ENCODE measurements at regions not wholly inside any gene's neighbourhood (a gene's known extent, or its start where the extent isn't known, plus 50 kb on each side); places are given as distances from the start of the nearest gene placed in this dataset.
"Not testable (repeated sequence)": the region's sequence is repeated elsewhere in the genome, so short reads cannot be mapped to it uniquely, and the experiment has no call there.

GRCh38 chr6:168255283-168255881 is 64.2 kb downstream of the DACT2 start:
- FAIRE-seq = no peak

- FAIRE-seq = no peak
Measured at GRCh38 chr6:168252267-168252666, 67.3 kb downstream of the DACT2 start.

GRCh38 chr6:168250250-168250649 is 69.3 kb downstream of the DACT2 start:
- no peak for FAIRE-seq

GRCh38 chr6:168249746-168250145 is 69.8 kb downstream of the DACT2 start:
- FAIRE-seq = no peak

DNA sequence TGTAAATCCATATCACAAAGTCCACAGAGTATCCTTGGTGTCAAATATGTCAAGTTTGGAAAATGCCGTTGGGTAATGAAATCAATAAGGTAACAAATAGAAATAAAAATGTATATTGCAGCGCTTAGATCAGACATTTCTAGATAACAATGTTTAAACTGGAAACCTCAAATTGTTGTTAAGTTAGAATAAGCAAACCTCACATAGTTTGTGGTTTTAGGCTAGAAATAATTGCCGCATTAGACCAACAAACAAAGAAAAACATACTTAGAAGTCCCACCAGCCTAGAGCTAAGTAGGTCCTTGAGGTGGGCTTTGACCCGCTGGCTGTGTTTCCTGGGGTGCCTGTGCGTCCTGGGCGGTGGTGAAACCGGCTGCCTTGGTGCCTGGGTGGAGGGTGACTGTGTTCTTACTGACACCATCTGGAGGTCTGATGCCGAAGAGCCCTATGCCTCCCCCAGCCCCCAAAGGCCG is 71.4 kb downstream of the DACT2 start:
- FAIRE-seq = no peak

DNA sequence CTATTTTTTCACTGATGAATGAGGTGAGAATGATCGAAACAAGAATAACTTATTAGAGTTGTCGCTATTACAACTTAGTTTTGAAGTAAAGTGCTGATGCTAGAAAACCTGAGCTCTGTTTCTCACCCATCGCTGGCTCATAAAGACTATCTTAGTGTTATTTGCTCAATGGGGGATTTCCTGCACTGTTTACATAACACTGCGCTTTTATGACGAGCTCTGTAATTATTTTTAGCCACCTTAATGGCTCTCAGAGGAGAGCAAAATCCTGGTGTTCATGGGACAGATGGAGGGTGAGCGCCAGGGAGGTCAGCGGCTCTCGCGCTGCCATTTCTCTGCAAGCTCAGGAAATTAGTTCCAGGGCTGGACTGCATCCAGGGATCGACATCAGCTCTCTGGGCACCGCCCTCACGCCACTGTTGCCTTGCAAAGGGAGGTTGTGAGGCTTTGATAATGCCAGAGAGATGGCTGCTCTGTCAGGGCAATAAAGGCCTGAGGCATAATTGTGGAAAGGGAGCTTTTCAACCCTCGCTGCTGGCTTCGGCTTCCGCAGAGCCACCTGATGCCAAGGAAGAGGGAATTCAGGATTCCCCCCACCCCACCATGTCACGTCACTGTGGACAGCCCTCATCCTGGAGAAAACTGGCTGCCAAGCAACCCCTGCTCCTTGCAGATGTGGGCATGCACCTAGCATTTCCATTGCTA is 72.0 kb downstream of the DACT2 start:
- peak; percentile 99 for FAIRE-seq

- no peak for FAIRE-seq
Measured at GRCh38 chr6:168244961-168245551, 74.5 kb downstream of the DACT2 start.

DNA sequence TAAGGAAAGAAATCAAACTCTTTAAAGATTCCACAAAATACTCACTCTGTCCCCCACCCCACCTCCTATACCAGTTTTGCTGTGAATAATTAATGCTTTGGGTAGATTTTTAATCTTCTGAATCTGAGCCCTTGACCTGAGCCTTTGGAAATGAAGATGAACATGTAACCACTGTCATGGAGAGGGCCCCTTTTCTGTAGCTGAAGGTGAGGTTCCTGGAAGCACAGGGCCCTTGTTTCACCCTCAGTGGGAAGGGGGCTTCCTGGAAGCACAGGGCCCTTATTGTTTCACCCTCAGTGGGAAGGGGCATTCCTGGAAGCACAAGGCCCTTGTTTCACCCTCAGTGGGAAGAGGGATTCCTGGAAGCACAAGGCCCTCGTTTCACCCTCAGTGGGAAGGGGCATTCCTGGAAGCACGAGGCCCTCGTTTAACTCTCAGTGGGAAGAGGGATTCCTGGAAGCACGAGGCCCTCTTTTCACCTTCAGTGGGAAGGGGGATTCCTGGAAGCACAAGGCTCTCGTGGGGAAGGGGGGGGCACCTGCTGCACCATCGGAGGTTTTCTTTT is 75.7 kb downstream of the DACT2 start:
- no peak for FAIRE-seq

GRCh38 chr6:168242940-168243225 is 76.7 kb downstream of the DACT2 start:
- FAIRE-seq = no peak

DNA sequence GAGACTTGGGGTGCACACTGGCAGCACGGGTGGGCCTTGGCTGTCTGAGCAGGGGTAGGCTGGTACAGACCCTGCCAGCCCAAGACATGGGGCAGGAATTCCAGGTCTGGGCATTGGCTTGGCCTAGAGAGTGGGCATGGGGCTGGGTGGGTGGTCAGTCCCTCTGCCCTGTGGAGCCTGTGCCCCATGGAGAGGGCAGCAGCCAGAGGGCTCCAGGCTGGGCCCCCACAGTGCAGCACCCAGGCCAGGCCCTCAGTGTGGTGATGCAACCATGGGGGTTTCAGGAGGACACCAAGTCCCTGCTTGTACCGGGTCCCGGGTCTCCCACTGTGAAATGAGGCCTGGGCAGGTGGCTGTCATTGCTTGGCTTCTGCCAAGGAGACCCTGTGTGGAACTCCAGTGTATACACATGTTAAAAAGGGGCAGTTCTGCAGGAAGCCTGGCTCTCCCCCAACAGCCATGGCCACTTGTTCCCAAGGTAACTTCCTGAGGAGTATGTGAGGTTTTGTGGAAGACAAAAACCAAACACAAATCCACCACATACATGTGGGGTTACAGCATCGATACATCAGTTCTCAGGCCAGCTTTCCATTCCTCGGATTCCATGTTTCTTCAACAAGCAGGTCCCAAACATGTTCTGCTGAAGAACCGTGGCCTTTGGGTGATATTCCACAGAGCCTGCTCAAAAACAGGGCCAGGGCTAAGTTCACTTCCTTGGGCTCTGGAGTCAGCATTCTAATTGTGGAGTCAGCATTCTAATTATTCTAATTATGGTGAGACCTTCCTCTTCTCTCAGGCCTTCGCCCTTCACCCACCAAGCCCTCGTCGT is 77.3 kb downstream of the DACT2 start:
- FAIRE-seq = no peak

DNA sequence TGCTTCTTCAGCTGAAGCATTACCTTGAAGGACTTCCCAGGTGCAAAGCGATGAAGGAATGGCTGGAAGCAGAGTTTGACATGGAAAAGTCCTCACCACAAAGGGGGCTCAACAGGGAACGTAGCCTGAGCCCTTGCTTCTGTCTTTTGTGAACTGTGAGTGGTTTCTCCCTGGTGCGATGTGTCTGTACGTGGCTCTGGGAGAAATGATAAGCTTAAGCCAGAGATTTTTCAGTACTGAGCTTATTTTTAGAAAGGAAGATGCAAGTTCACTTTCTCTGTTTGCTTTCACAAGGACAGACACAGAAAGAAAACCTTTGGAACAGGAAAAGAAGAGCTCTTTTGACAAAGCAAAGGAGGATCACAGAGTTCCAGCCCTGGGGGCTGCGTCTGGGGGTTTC is 79.4 kb downstream of the DACT2 start:
- no peak for FAIRE-seq

DNA sequence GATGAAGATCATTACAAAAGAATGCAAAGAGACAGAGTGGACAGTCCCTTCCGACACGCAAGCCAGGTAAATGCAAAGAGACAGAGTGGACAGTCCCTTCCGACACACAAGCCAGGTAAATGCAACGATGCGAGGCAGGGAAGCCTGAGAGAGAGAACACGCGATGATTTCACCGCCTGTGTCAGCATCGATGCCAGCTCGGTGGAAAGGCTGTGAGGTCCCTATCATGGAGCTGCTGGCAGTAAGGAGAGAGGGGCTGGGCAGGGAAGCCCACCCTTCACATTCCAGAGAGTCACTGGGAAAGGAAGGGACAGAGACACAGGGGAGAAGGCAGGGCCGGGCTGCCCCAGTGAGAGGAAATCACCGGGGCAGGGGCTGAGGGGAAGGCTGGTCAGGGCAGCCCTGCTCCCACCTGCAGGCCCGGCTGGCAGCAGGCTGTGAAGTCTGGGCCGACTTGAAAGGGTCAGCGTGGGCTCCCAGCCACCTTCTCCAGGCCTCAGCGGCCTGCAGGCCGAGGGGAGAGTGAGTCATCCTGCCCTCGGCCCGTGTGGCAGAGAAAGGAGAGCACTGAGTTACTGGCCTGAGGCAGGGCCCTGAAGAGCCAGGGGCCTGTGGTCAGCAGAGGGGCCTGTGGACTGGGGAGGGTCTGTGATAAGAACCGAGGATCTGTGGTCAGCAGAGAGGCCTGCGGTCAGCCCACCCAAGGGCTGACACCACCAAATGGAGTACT is 80.4 kb downstream of the DACT2 start:
- no peak for FAIRE-seq

GRCh38 chr6:168238159-168238909 is 81.2 kb downstream of the DACT2 start:
- FAIRE-seq = no peak

DNA sequence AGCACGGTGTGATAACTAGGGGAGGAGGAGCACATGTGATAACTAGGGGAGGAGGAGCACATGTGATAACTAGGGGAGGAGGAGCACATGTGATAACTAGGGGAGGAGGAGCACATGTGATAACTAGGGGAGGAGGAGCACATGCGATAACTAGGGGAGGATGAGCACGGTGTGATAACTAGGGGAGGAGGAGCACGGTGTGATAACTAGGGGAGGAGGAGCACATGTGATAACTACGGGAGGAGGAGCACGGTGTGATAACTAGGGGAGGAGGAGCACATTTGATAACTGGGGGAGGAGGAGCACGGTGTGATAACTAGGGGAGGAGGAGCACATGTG is 85.7 kb downstream of the DACT2 start:
- not testable (repeated sequence) for FAIRE-seq

- no peak for FAIRE-seq
Measured at GRCh38 chr6:168232989-168233874, 86.3 kb downstream of the DACT2 start.

DNA sequence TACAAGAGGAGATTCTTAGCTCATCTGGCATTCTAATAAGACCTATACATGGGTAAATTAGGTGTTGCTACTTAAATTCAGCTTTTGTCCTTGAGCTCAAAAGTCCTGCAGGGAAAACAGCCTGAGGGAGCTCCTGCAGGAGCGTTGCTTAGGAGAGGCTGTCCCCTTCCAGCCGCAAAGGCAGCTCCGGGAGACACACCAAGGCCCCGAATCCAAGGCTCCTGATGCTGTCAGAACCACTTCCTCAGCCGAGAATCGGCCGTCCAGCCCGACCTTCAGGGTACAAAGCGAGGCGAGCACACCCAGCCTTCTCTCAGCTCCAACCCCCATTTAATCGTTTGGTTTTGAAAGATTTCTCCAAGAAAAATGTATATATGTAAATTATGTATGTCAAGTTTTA is 87.0 kb downstream of the DACT2 start:
- no peak for FAIRE-seq

GRCh38 chr6:168232062-168232461 is 87.5 kb downstream of the DACT2 start:
- no peak for FAIRE-seq

DNA sequence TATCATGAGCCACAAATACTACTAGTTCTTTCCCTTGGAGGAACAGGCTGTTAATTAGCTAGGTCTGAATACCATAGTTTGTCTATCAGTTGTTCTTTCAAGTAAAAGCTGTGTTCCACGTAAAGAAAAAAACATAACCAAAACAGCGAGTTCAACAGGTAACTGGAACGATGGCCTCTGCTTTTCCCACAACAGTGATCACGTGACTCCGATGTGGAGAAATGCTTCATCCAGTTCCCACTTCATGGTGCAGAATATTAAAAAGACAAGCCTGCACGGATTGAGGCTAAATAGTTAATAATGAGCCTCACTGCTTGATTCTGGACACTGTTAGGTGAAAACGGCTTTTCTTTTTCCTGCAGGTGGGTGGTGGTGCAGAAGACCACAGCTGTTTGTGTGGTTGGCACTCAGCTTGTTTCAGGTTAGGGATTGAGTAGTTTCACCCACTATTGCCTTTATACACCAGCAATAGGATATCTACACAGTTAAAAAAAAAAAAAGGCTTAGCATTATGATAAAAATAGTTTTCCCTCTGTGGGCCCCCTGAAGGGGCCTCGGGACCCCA is 88.1 kb downstream of the DACT2 start:
- FAIRE-seq = no peak

GRCh38 chr6:168229368-168229752 is 90.2 kb downstream of the DACT2 start:
- no peak for FAIRE-seq

- no peak for FAIRE-seq
Measured at GRCh38 chr6:168228676-168229367, 90.8 kb downstream of the DACT2 start.

Measured in islet of Langerhans (tissue), 1 donor.